B cell (primary cell): ENCODE measurements at regions not wholly inside any gene's neighbourhood (a gene's known extent, or its start where the extent isn't known, plus 50 kb on each side); places are given as distances from the start of the nearest gene placed in this dataset.

Experiments used
- ATAC-seq: fragments of 200-7000 bp; cut with Tn5 transposase; one replicate; pipeline ENCODE4 v1.10.0; 2021; ENCODE audit warnings: low read depth, mild to moderate bottlenecking, moderate number of reproducible peaks, moderate library complexity
- CTCF ChIA-PET: fragments of 350-600 bp; sonication (Branson Sonifier 250); formaldehyde crosslinking; loops from one replicate; lab custom pipeline; 2021; ENCODE audit warnings: antibody characterized with exemption, inconsistent platforms; lab: Charles Lee
- POLR2A ChIA-PET: fragments of 350-600 bp; sonication (Branson Sonifier 250); formaldehyde crosslinking; loops from one replicate; lab custom pipeline; 2021; ENCODE audit warnings: antibody characterized with exemption; lab: Charles Lee
- DNase-seq: peaks from one replicate; pipeline ENCODE4 v3.0.0; 2013
- H2AFZ ChIP-seq: 2 replicates; pipeline ENCODE4 v1.6.1; 2012; ENCODE audit warnings: mild to moderate bottlenecking, low read depth, low read length; ENCODE audit not compliant: insufficient read depth, poor library complexity, severe bottlenecking
- H3K27ac ChIP-seq, 2 donors: 1 replicate in 1 of 2; 2 replicates in 1 of 2; pipeline ENCODE4 v1.5.1; 2012 to 2013; ENCODE audit warnings: low read length in 2 of 2, mild to moderate bottlenecking in 2 of 2, moderate library complexity in 1 of 2
- H3K27me3 ChIP-seq, 4 experiments: fragments of 200-600 bp in 1 of 4; sonication (generic) in 1 of 4; replicated peaks in 1 of 4; 1 replicate in 2 of 4; 2 replicates in 2 of 4; pipeline versions ENCODE4 v1.6.1 to v1.7.0; 2013 to 2016; ENCODE audit warnings: low read length in 3 of 4, mild to moderate bottlenecking in 2 of 4, mixed read lengths in 1 of 4, moderate library complexity in 1 of 4; ENCODE audit not compliant: insufficient read depth in 4 of 4, control insufficient read depth in 3 of 4; ENCODE audit errors: control extremely low read depth in 1 of 4
- H3K36me3 ChIP-seq, 2 experiments: replicated peaks in 1 of 2; 1 replicate in 1 of 2; 2 replicates in 1 of 2; pipeline versions ENCODE4 v1.6.1 to v1.7.1; 2013; ENCODE audit warnings: low read length in 1 of 2; ENCODE audit not compliant: insufficient read depth in 2 of 2, control insufficient read depth in 1 of 2; ENCODE audit errors: control extremely low read depth in 1 of 2, extremely low read depth in 1 of 2
- H3K4me1 ChIP-seq, 2 donors: fragments of 200-600 bp in 1 of 2; sonication (generic) in 1 of 2; 1 replicate in 1 of 2; 2 replicates in 1 of 2; pipeline versions ENCODE4 v1.5.1 to v1.6.1; 2013 to 2017; ENCODE audit warnings: low read length in 2 of 2; ENCODE audit not compliant: control insufficient read depth in 2 of 2, insufficient read depth in 2 of 2
- H3K4me2 ChIP-seq: replicated peaks from 2 replicates; pipeline ENCODE3; 2012; ENCODE audit warnings: mild to moderate bottlenecking, low read depth, low read length; ENCODE audit not compliant: poor library complexity, severe bottlenecking
- H3K4me3 ChIP-seq, 5 experiments: fragments of 200-600 bp in 1 of 5; sonication (generic) in 1 of 5; 1 replicate in 3 of 5; 2 replicates in 2 of 5; pipeline versions ENCODE4 v1.5.1 to v1.7.0; 2011 to 2016; ENCODE audit warnings: low read length in 4 of 5, mild to moderate bottlenecking in 4 of 5, low read depth in 2 of 5, control low read depth in 1 of 5, moderate library complexity in 1 of 5; ENCODE audit not compliant: insufficient read depth in 1 of 5; ENCODE audit errors: control extremely low read depth in 1 of 5, extremely low read depth in 1 of 5
- H3K79me2 ChIP-seq: fragments of 200-600 bp; sonication (generic); one replicate; pipeline ENCODE4 v1.6.0; 2016; ENCODE audit warnings: low read length; ENCODE audit not compliant: control insufficient read depth, insufficient read depth
- H3K9ac ChIP-seq: fragments of 200-600 bp; sonication (generic); 2 replicates; pipeline ENCODE4 v1.6.1; 2017; ENCODE audit warnings: mild to moderate bottlenecking, low read length, moderate library complexity
- H3K9me3 ChIP-seq, 3 donors: one replicate each; pipeline versions ENCODE4 v1.6.1 to v1.7.1; 2013; ENCODE audit warnings: low read length in 2 of 3; ENCODE audit not compliant: control insufficient read depth in 2 of 3, insufficient read depth in 1 of 3; ENCODE audit errors: control extremely low read depth in 1 of 3
- H4K20me1 ChIP-seq: 2 replicates; pipeline ENCODE4 v1.6.0; 2012; ENCODE audit warnings: mild to moderate bottlenecking, low read length; ENCODE audit not compliant: insufficient read depth, control insufficient read depth, poor library complexity, severe bottlenecking
- H3K27ac Mint-ChIP-seq: one replicate; pipeline ENCODE4 v1.8.0; 2021; ENCODE audit warnings: mixed read lengths
- H3K27me3 Mint-ChIP-seq: one replicate; pipeline ENCODE4 v1.8.0; 2021; ENCODE audit warnings: mixed read lengths
- H3K4me1 Mint-ChIP-seq: one replicate; pipeline ENCODE4 v1.8.0; 2021; ENCODE audit warnings: mixed read lengths
- H3K4me3 Mint-ChIP-seq: one replicate; pipeline ENCODE4 v1.8.0; 2021; ENCODE audit warnings: mixed read lengths
- H3K9me3 Mint-ChIP-seq: one replicate; pipeline ENCODE4 v1.8.0; 2022; ENCODE audit warnings: mixed read lengths; ENCODE audit not compliant: insufficient read depth
- EZH2 ChIP-seq: IDR thresholded peaks from 2 replicates; pipeline ENCODE4 v1.6.1; 2012; ENCODE audit warnings: borderline replicate concordance, low read depth, mild to moderate bottlenecking, moderate library complexity, low read length; ENCODE audit not compliant: insufficient read depth, poor library complexity, severe bottlenecking
- WGBS: methylation state at CpG from one replicate; pipeline ENCODE4 v1.1.5; 2013; ENCODE audit warnings: missing lambda C conversion rate; ENCODE audit not compliant: insufficient coverage; 5-methylcytosine and 5-hydroxymethylcytosine counted together
- intact Hi-C: fragments of 100-400 bp; cut with micrococcal nuclease; formaldehyde crosslinking; loops from one replicate; pipeline ENCODE4 v1.10.0; 2022
- TF ChIP-seq, protein P1 (sequence below): fragments of 200-600 bp; IDR thresholded peaks from one replicate; pipeline ENCODE4 v1.8.0; 2022; ENCODE audit warnings: antibody characterized with exemption, mild to moderate bottlenecking

DNA sequence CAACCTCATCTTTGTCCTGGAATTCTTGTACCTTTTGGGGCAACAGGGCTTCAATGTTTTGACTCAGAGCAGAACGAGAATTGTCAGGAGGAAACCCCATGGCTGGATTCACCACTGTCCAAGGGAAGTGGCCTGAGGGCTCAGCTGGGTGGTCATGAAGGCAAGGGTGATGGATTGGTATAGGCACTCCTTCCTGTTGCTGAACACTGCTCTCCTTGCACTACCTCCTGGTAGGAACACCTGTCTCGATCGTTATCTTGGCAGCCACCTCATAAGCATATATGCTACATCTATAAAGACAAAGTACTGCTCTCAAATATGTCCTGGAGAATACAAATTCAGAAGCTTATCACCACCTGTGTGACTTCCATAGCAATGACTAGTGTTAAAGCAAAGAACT, 79.8 kb downstream of the CCNG2 start:
- H3K9ac ChIP-seq = no peak overlapping the region
- no peak overlapping the region for H3K27ac ChIP-seq
- no peaks in the 10 kb centered on the region for H4K20me1 ChIP-seq
- 75% methylated on average over 1 of the region's 3 CpGs for WGBS
- ChIA-PET CTCF (no interaction called here), POLR2A (no interaction called here)
- TF ChIP-seq, protein P1, sequence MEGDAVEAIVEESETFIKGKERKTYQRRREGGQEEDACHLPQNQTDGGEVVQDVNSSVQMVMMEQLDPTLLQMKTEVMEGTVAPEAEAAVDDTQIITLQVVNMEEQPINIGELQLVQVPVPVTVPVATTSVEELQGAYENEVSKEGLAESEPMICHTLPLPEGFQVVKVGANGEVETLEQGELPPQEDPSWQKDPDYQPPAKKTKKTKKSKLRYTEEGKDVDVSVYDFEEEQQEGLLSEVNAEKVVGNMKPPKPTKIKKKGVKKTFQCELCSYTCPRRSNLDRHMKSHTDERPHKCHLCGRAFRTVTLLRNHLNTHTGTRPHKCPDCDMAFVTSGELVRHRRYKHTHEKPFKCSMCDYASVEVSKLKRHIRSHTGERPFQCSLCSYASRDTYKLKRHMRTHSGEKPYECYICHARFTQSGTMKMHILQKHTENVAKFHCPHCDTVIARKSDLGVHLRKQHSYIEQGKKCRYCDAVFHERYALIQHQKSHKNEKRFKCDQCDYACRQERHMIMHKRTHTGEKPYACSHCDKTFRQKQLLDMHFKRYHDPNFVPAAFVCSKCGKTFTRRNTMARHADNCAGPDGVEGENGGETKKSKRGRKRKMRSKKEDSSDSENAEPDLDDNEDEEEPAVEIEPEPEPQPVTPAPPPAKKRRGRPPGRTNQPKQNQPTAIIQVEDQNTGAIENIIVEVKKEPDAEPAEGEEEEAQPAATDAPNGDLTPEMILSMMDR = no peak
- TF ChIP-seq EZH2 = no peak
- H3K4me1 ChIP-seq = no peaks in the 10 kb centered on the region
- no peak overlapping the region for H3K4me3 ChIP-seq
- no peak overlapping the region for H2AFZ ChIP-seq
- peaks cover 11% of the 10 kb centered on the region for H3K27me3 Mint-ChIP-seq
- intact Hi-C loops = no loop called here
- H3K4me1 Mint-ChIP-seq = peaks cover 5% of the 10 kb centered on the region
- no peak for DNase-seq
- H3K79me2 ChIP-seq = no peaks in the 10 kb centered on the region
- no peak overlapping the region for H3K4me2 ChIP-seq
- no peaks in the 10 kb centered on the region for H3K9me3 Mint-ChIP-seq
- H3K27me3 ChIP-seq = no peaks in the 10 kb centered on the region
- no peaks in the 10 kb centered on the region for H3K9me3 ChIP-seq
- no peaks in the 10 kb centered on the region for H3K36me3 ChIP-seq
- H3K27ac Mint-ChIP-seq = no peak overlapping the region
- ATAC-seq = no peak
- H3K4me3 Mint-ChIP-seq = no peak overlapping the region

DNA sequence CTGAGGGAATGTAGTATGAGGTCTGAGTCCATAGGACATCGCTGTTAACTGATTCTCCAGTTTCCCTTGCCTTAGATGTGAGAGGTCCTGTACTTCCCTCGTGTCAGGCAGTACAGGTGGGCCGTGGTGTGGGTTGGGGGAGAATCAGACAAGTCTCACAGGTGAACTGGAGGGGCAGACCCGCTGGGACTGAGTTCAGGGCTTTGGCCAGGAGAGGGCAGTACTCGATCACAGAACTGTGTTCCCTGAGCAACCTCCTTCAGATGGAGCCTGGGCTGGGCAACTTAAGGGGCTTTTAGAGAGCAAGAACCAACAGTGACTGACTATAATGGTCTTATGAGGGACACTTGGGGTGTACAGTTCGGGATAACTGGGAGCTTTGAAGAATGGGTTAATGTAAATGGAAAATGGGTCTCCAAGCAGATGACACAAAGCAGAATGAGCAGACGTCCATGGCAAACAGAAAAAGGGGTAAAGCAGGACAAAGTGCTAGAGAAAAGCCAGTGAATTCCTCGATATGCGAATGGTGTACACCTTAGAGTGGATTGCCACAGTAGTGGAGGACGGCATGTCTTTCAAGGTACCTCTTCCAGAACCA, 83.6 kb downstream of the CCNG2 start:
- peak; percentile 70 for ATAC-seq
- no peak overlapping the region for H3K27ac Mint-ChIP-seq
- intact Hi-C loops = loop anchor here (2.0 kb wide), 2 partner anchors 192 to 360 kb away; no protein-coding TSS in a partner anchor
- Histone ChIP-seq H3K9ac (no peak overlapping the region), H2AFZ (no peak overlapping the region), H3K9me3 (no peaks in the 10 kb centered on the region), H3K4me2 (no peak overlapping the region), H3K27me3 (no peaks in the 10 kb centered on the region), H3K4me3 (no peak overlapping the region), H3K27ac (no peak overlapping the region), H3K79me2 (no peaks in the 10 kb centered on the region), H4K20me1 (no peaks in the 10 kb centered on the region), H3K36me3 (no peaks in the 10 kb centered on the region), H3K4me1 (no peaks in the 10 kb centered on the region)
- H3K9me3 Mint-ChIP-seq = no peaks in the 10 kb centered on the region
- no peaks in the 10 kb centered on the region for H3K4me1 Mint-ChIP-seq
- POLR2A ChIA-PET = no interaction called here
- peak; percentile 56 for DNase-seq
- CTCF ChIA-PET = interaction anchor here (1.0 to 2.9 kb wide), 10 partner anchors 8 to 379 kb away, joined by 3 to 15 read pairs (median 5); no protein-coding TSS in a partner anchor
- H3K4me3 Mint-ChIP-seq = no peak overlapping the region
- WGBS = 40% methylated on average over 10 of the region's 10 CpGs
- TF ChIP-seq, protein P1 = peak; percentile 76
- TF ChIP-seq EZH2 = no peak
- H3K27me3 Mint-ChIP-seq = peaks cover 11% of the 10 kb centered on the region
